Mucosa of rectum (tissue), 2 donors: ENCODE measurements at regions not wholly inside any gene's neighbourhood (a gene's known extent, or its start where the extent isn't known, plus 50 kb on each side); places are given as distances from the start of the nearest gene placed in this dataset.

Experiments used
- H3K27ac ChIP-seq, 2 donors: one replicate each; pipeline ENCODE4 v1.7.0; 2013; ENCODE audit warnings: inconsistent platforms in 2 of 2, low read depth in 2 of 2, low read length in 2 of 2
- H3K27me3 ChIP-seq, 2 donors: one replicate each; pipeline ENCODE4 v1.7.0; 2013; ENCODE audit warnings: low read length in 2 of 2; ENCODE audit not compliant: control insufficient read depth in 2 of 2, insufficient read depth in 2 of 2
- H3K36me3 ChIP-seq, 2 donors: one replicate each; pipeline ENCODE4 v1.7.0; 2013; ENCODE audit warnings: low read length in 2 of 2; ENCODE audit not compliant: control insufficient read depth in 2 of 2, insufficient read depth in 2 of 2
- H3K4me1 ChIP-seq, 2 donors: one replicate each; pipeline ENCODE4 v1.7.0; 2013; ENCODE audit warnings: low read length in 2 of 2, mild to moderate bottlenecking in 1 of 2; ENCODE audit not compliant: control insufficient read depth in 2 of 2, insufficient read depth in 2 of 2
- H3K4me3 ChIP-seq, 2 donors: one replicate each; pipeline ENCODE4 v1.7.0; 2013; ENCODE audit warnings: low read length in 2 of 2
- H3K9ac ChIP-seq, 2 donors: one replicate each; pipeline ENCODE4 v1.7.0; 2013; ENCODE audit warnings: low read length in 2 of 2, low read depth in 1 of 2, mild to moderate bottlenecking in 1 of 2
- H3K9me3 ChIP-seq, 2 donors: one replicate each; pipeline ENCODE4 v1.7.0; 2013; ENCODE audit warnings: low read length in 2 of 2; ENCODE audit not compliant: control insufficient read depth in 2 of 2
- donor health status: healthy.
- donor health status: Normal muscosa, but diverticular disease.

GRCh38 chr10:29055101-29055500 lies 233.8 kb upstream of the LYZL1 start:
- Histone ChIP-seq H3K4me1 (no peaks in the 10 kb centered on the region), H3K9me3 (no peaks in the 10 kb centered on the region), H3K9ac (no peak overlapping the region), H3K4me3 (no peak overlapping the region), H3K27ac (no peak overlapping the region), H3K27me3 (no peaks in the 10 kb centered on the region), H3K36me3 (no peaks in the 10 kb centered on the region)

GRCh38 chr10:29056729-29057128 lies 232.1 kb upstream of the LYZL1 start:
- no peaks in the 10 kb centered on the region for H3K36me3 ChIP-seq
- no peaks in the 10 kb centered on the region for H3K4me1 ChIP-seq
- H3K27ac ChIP-seq, result no peak overlapping the region
- H3K4me3 ChIP-seq, result no peak overlapping the region
- no peak overlapping the region for H3K9ac ChIP-seq
- H3K9me3 ChIP-seq, result no peaks in the 10 kb centered on the region
- no peaks in the 10 kb centered on the region for H3K27me3 ChIP-seq

GRCh38 chr10:29057822-29058331 lies 231.0 kb upstream of the LYZL1 start:
- Histone ChIP-seq H3K36me3 (no peaks in the 10 kb centered on the region), H3K4me1 (no peaks in the 10 kb centered on the region), H3K27me3 (no peaks in the 10 kb centered on the region), H3K9me3 (no peaks in the 10 kb centered on the region), H3K9ac (no peak overlapping the region), H3K27ac (no peak overlapping the region), H3K4me3 (no peak overlapping the region)

- Histone ChIP-seq H3K27ac (no peak overlapping the region), H3K27me3 (no peaks in the 10 kb centered on the region), H3K9ac (no peak overlapping the region), H3K4me1 (no peaks in the 10 kb centered on the region), H3K9me3 (no peaks in the 10 kb centered on the region), H3K4me3 (no peak overlapping the region), H3K36me3 (no peaks in the 10 kb centered on the region)
Measured at GRCh38 chr10:29063806-29064644, 224.8 kb upstream of the LYZL1 start.

GRCh38 chr10:29064680-29065079 lies 224.2 kb upstream of the LYZL1 start:
- H3K4me3 ChIP-seq, result no peak overlapping the region
- H3K27me3 ChIP-seq, result no peaks in the 10 kb centered on the region
- no peaks in the 10 kb centered on the region for H3K9me3 ChIP-seq
- H3K4me1 ChIP-seq, result no peaks in the 10 kb centered on the region
- H3K27ac ChIP-seq, result no peak overlapping the region
- H3K36me3 ChIP-seq, result no peaks in the 10 kb centered on the region
- H3K9ac ChIP-seq, result no peak overlapping the region

GRCh38 chr10:29067161-29067560 lies 221.7 kb upstream of the LYZL1 start:
- Histone ChIP-seq H3K4me3 (no peak overlapping the region), H3K9me3 (no peaks in the 10 kb centered on the region), H3K27me3 (no peaks in the 10 kb centered on the region), H3K9ac (no peak overlapping the region), H3K4me1 (no peaks in the 10 kb centered on the region), H3K27ac (no peak overlapping the region), H3K36me3 (no peaks in the 10 kb centered on the region)

- no peak overlapping the region for H3K27ac ChIP-seq
- H3K9me3 ChIP-seq, result no peaks in the 10 kb centered on the region
- H3K4me1 ChIP-seq, result no peaks in the 10 kb centered on the region
Measured at GRCh38 chr10:29067628-29068027, 221.2 kb upstream of the LYZL1 start.

GRCh38 chr10:29068302-29068701 lies 220.6 kb upstream of the LYZL1 start:
- no peaks in the 10 kb centered on the region for H3K36me3 ChIP-seq
- H3K4me1 ChIP-seq, result no peaks in the 10 kb centered on the region
- no peak overlapping the region for H3K4me3 ChIP-seq
- H3K9ac ChIP-seq, result no peak overlapping the region
- H3K27ac ChIP-seq, result no peak overlapping the region
- H3K27me3 ChIP-seq, result no peaks in the 10 kb centered on the region
- H3K9me3 ChIP-seq, result no peaks in the 10 kb centered on the region

More at GRCh38 chr10:29067628-29068027, 221.2 kb upstream of the LYZL1 start:
- Histone ChIP-seq H3K4me3 (no peak overlapping the region), H3K36me3 (no peaks in the 10 kb centered on the region), H3K27me3 (no peaks in the 10 kb centered on the region), H3K9ac (no peak overlapping the region)

- Histone ChIP-seq H3K4me1 (no peaks in the 10 kb centered on the region), H3K27ac (no peak overlapping the region), H3K36me3 (no peaks in the 10 kb centered on the region), H3K9ac (no peak overlapping the region), H3K9me3 (no peaks in the 10 kb centered on the region), H3K27me3 (no peaks in the 10 kb centered on the region), H3K4me3 (no peak overlapping the region)
Measured at GRCh38 chr10:29068966-29069365, 219.9 kb upstream of the LYZL1 start.

GRCh38 chr10:29069941-29070340 lies 218.9 kb upstream of the LYZL1 start:
- H3K9ac ChIP-seq, result no peak overlapping the region
- H3K4me1 ChIP-seq, result no peaks in the 10 kb centered on the region
- H3K27me3 ChIP-seq, result no peaks in the 10 kb centered on the region
- no peak overlapping the region for H3K27ac ChIP-seq
- no peaks in the 10 kb centered on the region for H3K9me3 ChIP-seq
- no peak overlapping the region for H3K4me3 ChIP-seq
- no peaks in the 10 kb centered on the region for H3K36me3 ChIP-seq
